Natural killer cell (primary cell): ENCODE measurements at regions not wholly inside any gene's neighbourhood (a gene's known extent, or its start where the extent isn't known, plus 50 kb on each side); places are given as distances from the start of the nearest gene placed in this dataset.
"Not testable (repeated sequence)": the region's sequence is repeated elsewhere in the genome, so short reads cannot be mapped to it uniquely, and the experiment has no call there.

ENCODE experiments used
- ATAC-seq, 3 donors: fragments of 150-1000 bp in 2 of 3; fragments of 200-7000 bp in 1 of 3; cut with Tn5 transposase; 1 replicate in 1 of 3; 2 replicates in 2 of 3; pipeline ENCODE4 v1.10.0; 2021; ENCODE audit warnings: mild to moderate bottlenecking in 2 of 3, moderate library complexity in 2 of 3
- DNase-seq, 2 donors: peaks; one replicate each; pipeline versions ENCODE4 v3.0.0 to v3.0.0-alpha.2; 2013 to 2021; ENCODE audit warnings: mixed read lengths in 1 of 2
- H3K27ac ChIP-seq: one replicate; pipeline ENCODE4 v1.5.1; 2013; ENCODE audit warnings: mild to moderate bottlenecking, low read length
- H3K27me3 ChIP-seq: one replicate; pipeline ENCODE4 v1.6.1; 2013; ENCODE audit warnings: low read length; ENCODE audit not compliant: control insufficient read depth, insufficient read depth
- H3K36me3 ChIP-seq: one replicate; pipeline ENCODE4 v1.6.1; 2013; ENCODE audit warnings: low read length; ENCODE audit not compliant: control insufficient read depth, insufficient read depth
- H3K4me1 ChIP-seq: one replicate; pipeline ENCODE4 v1.6.1; 2013; ENCODE audit warnings: low read length; ENCODE audit not compliant: control insufficient read depth, insufficient read depth
- H3K4me3 ChIP-seq: one replicate; pipeline ENCODE4 v1.5.1; 2013; ENCODE audit warnings: low read length
- H3K9me3 ChIP-seq: one replicate; pipeline ENCODE4 v1.6.1; 2013; ENCODE audit warnings: low read length; ENCODE audit not compliant: control insufficient read depth, insufficient read depth
- H3K27ac Mint-ChIP-seq, 2 donors: one replicate each; pipeline ENCODE4 v1.8.0; 2022; ENCODE audit warnings: mild to moderate bottlenecking in 2 of 2, mixed read lengths in 2 of 2, moderate library complexity in 1 of 2
- H3K27me3 Mint-ChIP-seq, 2 donors: one replicate each; pipeline ENCODE4 v1.8.0; 2022; ENCODE audit warnings: low read depth in 2 of 2, mixed read lengths in 2 of 2
- H3K36me3 Mint-ChIP-seq: one replicate; pipeline ENCODE4 v1.8.0; 2022; ENCODE audit warnings: mixed read lengths
- H3K4me1 Mint-ChIP-seq, 2 donors: one replicate each; pipeline ENCODE4 v1.8.0; 2022; ENCODE audit warnings: mixed read lengths in 2 of 2
- H3K4me3 Mint-ChIP-seq: one replicate; pipeline ENCODE4 v1.8.0; 2022; ENCODE audit warnings: mild to moderate bottlenecking, moderate library complexity, mixed read lengths
- H3K9me3 Mint-ChIP-seq, 2 donors: one replicate each; pipeline ENCODE4 v1.8.0; 2022; ENCODE audit warnings: mixed read lengths in 2 of 2
- WGBS: methylation state at CpG from one replicate; pipeline ENCODE4 v1.1.7; 2013; ENCODE audit warnings: missing lambda C conversion rate; ENCODE audit not compliant: insufficient coverage; 5-methylcytosine and 5-hydroxymethylcytosine counted together
- intact Hi-C: fragments of 100-400 bp; cut with micrococcal nuclease; formaldehyde crosslinking; loops from one replicate; pipeline ENCODE4 v1.14.2; 2022
- TF ChIP-seq, protein P1 (sequence below): fragments of 200-600 bp; IDR thresholded peaks from one replicate; pipeline ENCODE4 v1.8.0; 2022; ENCODE audit warnings: antibody characterized with exemption

DNA sequence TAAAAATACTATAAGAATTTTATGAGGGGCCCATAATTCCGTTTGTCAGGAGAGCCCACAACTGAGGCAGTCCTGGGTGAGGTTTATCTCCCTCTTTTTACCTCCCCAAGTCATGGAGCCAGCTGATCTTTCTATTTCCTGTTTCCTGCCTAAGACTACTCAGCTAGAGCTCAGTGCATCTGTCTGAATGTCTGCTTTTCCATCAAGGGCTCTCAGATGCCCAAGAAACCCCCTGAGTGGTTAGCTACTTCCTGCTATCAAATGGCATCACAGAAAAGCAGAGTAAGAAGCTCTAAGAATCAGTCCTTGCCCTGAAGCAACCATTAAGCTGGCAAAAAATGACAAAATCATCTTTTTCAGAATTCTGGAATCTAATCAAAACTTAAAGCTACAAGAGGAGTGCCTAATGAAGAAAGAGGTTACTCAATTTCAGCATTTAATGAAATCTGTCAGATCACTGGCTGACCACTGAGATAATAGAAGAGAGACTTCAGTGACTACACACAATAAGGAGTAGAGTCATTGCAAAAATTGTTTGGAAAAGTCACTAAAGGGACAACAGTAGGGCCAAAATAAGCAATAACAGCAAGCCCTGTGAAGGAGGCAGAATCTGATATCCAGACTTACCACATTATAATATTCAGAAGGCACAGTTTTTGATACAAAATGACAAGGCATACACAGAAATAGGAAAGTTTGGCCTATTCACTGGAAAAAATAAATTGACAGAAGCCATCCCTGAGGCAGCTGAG, 150.1 kb downstream of the CYB561 start:
- no peak overlapping the region for H3K4me3 Mint-ChIP-seq
- DNase-seq = no peak
- H3K27me3 Mint-ChIP-seq = no peaks in the 10 kb centered on the region
- Histone ChIP-seq H3K4me1 (no peaks in the 10 kb centered on the region), H3K4me3 (no peak overlapping the region), H3K36me3 (no peaks in the 10 kb centered on the region), H3K27ac (no peak overlapping the region), H3K27me3 (no peaks in the 10 kb centered on the region), H3K9me3 (peaks cover 4% of the 10 kb centered on the region)
- no peak overlapping the region for H3K27ac Mint-ChIP-seq
- H3K36me3 Mint-ChIP-seq = peaks cover 12% of the 10 kb centered on the region
- TF ChIP-seq, protein P1, sequence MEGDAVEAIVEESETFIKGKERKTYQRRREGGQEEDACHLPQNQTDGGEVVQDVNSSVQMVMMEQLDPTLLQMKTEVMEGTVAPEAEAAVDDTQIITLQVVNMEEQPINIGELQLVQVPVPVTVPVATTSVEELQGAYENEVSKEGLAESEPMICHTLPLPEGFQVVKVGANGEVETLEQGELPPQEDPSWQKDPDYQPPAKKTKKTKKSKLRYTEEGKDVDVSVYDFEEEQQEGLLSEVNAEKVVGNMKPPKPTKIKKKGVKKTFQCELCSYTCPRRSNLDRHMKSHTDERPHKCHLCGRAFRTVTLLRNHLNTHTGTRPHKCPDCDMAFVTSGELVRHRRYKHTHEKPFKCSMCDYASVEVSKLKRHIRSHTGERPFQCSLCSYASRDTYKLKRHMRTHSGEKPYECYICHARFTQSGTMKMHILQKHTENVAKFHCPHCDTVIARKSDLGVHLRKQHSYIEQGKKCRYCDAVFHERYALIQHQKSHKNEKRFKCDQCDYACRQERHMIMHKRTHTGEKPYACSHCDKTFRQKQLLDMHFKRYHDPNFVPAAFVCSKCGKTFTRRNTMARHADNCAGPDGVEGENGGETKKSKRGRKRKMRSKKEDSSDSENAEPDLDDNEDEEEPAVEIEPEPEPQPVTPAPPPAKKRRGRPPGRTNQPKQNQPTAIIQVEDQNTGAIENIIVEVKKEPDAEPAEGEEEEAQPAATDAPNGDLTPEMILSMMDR = no peak
- peaks cover 4 to 5% of the 10 kb centered on the region in 2 donors for H3K4me1 Mint-ChIP-seq
- WGBS = 77% methylated on average over 1 of the region's 1 CpG
- intact Hi-C loops = no loop called here
- ATAC-seq = no peak
- H3K9me3 Mint-ChIP-seq = peaks cover 3 to 11% of the 10 kb centered on the region in 2 donors

DNA sequence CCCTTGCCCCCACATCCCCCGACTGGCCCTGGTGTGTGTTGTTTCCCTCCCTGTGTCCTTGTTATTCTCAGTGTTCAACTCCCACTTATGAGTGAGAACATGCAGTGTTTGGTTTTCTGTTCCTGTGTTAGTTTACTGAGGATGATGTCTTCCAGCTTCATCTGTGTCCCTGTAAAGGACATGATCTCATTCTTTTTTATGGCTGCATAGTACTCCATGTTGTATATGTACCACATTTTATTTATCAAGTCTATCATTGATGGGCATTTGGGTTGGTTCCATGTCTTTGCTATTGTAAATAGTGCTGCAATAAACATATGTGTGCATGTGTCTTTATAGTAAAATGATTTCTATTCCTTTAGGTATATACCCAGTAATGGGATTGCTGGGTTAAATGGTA, 147.2 kb downstream of the CYB561 start:
- H3K4me1 Mint-ChIP-seq, H3K27ac Mint-ChIP-seq, H3K4me3 Mint-ChIP-seq, intact Hi-C loops, H3K27ac ChIP-seq, DNase-seq, H3K4me1 ChIP-seq, H3K27me3 Mint-ChIP-seq, H3K27me3 ChIP-seq, ATAC-seq, H3K36me3 ChIP-seq, H3K9me3 ChIP-seq, H3K4me3 ChIP-seq: not testable (repeated sequence)
- peaks cover 3 to 16% of the 10 kb centered on the region in 2 donors for H3K9me3 Mint-ChIP-seq
- peaks cover 21% of the 10 kb centered on the region for H3K36me3 Mint-ChIP-seq
- 100% methylated on average over 1 of the region's 1 CpG for WGBS

DNA sequence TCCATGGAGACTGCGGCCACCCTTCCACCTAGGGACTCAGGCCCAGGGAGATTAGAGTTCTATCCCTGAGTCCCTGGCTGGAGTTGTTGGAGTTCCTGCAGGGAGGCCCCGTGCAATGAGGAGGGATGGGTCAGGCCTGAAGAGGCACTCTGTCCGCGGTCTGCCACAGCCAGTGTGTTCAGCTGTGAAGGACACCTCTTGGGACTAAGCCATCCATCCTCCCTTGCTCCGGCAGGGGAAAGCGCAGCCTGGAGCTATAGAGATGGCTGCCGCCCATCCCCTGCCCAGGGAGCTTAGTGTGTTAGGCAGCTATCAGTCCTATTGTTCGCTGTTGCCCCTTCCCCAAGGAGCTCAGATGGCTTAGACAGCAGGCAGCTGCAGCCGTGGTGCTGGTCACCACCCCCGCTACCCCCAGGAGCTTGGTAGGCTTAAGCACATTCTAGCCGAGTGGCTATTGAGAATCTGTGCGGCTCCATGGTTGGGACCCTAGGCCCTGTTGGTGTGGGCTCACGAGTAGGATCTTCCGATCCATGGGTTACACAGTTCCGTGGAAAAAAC, 141.3 kb downstream of the CYB561 start:
- H3K27ac Mint-ChIP-seq = no peak overlapping the region
- H3K36me3 ChIP-seq = no peaks in the 10 kb centered on the region
- peaks cover 8% of the 10 kb centered on the region for H3K36me3 Mint-ChIP-seq
- H3K9me3 ChIP-seq = no peaks in the 10 kb centered on the region
- intact Hi-C loops = no loop called here
- H3K4me3 ChIP-seq = no peak overlapping the region
- TF ChIP-seq, protein P1 = no peak
- no peaks in the 10 kb centered on the region for H3K4me1 ChIP-seq
- H3K4me3 Mint-ChIP-seq = no peak overlapping the region
- H3K27ac ChIP-seq = no peak overlapping the region
- peaks cover 0 to 8% of the 10 kb centered on the region in 2 donors for H3K9me3 Mint-ChIP-seq
- H3K4me1 Mint-ChIP-seq = peaks cover 0 to under 1% of the 10 kb centered on the region in 2 donors
- WGBS = 97% methylated on average over 15 of the region's 15 CpGs
- no peaks in the 10 kb centered on the region for H3K27me3 ChIP-seq
- no peak for ATAC-seq
- H3K27me3 Mint-ChIP-seq = no peaks in the 10 kb centered on the region
- DNase-seq = no peak

DNA sequence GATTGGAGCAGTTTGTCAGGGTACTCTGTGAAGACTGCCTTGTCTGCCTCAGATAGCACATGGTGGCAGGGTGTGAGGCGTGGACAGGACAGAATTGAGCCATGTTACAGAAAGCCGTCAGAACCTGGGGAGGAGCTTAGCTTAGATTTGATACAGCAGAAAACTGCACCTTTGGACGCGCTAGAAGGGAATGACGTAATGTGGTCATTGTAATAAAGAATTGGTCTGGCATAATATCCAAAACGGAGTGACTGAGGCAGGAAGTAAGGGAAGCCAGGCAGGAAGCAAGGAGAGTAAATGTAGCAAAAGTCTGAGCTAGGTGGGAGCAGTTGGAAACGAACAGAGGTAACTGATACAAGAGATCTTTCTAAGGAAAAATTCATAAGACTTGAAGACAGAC, 140.2 kb downstream of the CYB561 start:
- intact Hi-C loops = no loop called here
- Histone ChIP-seq H3K27me3 (no peaks in the 10 kb centered on the region), H3K36me3 (no peaks in the 10 kb centered on the region), H3K4me1 (no peaks in the 10 kb centered on the region), H3K27ac (no peak overlapping the region), H3K9me3 (no peaks in the 10 kb centered on the region), H3K4me3 (no peak overlapping the region)
- no peak for DNase-seq
- H3K4me1 Mint-ChIP-seq = no peaks in the 10 kb centered on the region
- peaks cover 8% of the 10 kb centered on the region for H3K36me3 Mint-ChIP-seq
- no peaks in the 10 kb centered on the region for H3K27me3 Mint-ChIP-seq
- no peak for ATAC-seq
- TF ChIP-seq, protein P1 = no peak
- H3K27ac Mint-ChIP-seq = no peak overlapping the region
- H3K4me3 Mint-ChIP-seq = no peak overlapping the region
- H3K9me3 Mint-ChIP-seq = peaks cover 0 to 8% of the 10 kb centered on the region in 2 donors
- 92% methylated on average over 7 of the region's 7 CpGs for WGBS
